ENCODE measurements at regions not wholly inside any gene's neighbourhood (a gene's known extent, or its start where the extent isn't known, plus 50 kb on each side); places are given as distances from the start of the nearest gene placed in this dataset.

DNA sequence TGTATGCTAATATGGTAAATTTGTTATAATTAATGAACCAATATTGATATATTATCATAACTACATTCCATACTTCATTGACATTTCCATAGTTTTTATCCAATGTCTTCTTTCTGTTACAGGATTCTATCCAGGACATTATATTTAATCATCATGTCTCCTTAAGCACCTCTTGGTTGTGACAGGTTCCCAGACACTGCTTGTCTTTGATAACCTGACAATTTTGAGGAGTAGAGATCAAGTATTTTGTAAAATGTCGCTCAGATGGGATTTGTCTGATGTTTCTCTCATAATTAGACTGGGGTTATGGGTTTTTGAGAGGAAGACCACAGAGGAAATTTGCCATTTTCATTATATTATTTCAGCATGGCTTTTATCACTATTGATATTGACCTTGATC lies 317.4 kb downstream of the PLOD2 start:
- TF ChIP-seq, protein P1, sequence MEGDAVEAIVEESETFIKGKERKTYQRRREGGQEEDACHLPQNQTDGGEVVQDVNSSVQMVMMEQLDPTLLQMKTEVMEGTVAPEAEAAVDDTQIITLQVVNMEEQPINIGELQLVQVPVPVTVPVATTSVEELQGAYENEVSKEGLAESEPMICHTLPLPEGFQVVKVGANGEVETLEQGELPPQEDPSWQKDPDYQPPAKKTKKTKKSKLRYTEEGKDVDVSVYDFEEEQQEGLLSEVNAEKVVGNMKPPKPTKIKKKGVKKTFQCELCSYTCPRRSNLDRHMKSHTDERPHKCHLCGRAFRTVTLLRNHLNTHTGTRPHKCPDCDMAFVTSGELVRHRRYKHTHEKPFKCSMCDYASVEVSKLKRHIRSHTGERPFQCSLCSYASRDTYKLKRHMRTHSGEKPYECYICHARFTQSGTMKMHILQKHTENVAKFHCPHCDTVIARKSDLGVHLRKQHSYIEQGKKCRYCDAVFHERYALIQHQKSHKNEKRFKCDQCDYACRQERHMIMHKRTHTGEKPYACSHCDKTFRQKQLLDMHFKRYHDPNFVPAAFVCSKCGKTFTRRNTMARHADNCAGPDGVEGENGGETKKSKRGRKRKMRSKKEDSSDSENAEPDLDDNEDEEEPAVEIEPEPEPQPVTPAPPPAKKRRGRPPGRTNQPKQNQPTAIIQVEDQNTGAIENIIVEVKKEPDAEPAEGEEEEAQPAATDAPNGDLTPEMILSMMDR (IDR thresholded peaks at IDR 0.05) = no peak
- no peak for TF ChIP-seq POLR2A (IDR thresholded peaks at IDR 0.05)
- TF ChIP-seq POLR2AphosphoS5 (IDR thresholded peaks at IDR 0.05) = no peak

Data from breast epithelium (tissue), 3 donors.